A673 (cell line): ENCODE measurements at regions not wholly inside any gene's neighbourhood (a gene's known extent, or its start where the extent isn't known, plus 50 kb on each side); places are given as distances from the start of the nearest gene placed in this dataset.

ENCODE experiments used
- BruUV-seq: library from RNA; stranded (reverse); fragments of 400-500 nt; replicated peaks from 2 replicates; lab custom pipeline; 2021; lab: Mats Ljungman, UMichigan
- CTCF ChIA-PET: fragments of 300-600 bp; sonication (Branson Sonifier 250); formaldehyde crosslinking; loops from one replicate; lab custom pipeline; 2022; ENCODE audit warnings: antibody characterized with exemption; lab: Charles Lee
- POLR2A ChIA-PET: fragments of 300-600 bp; sonication (Branson Sonifier 250); formaldehyde crosslinking; loops from one replicate; lab custom pipeline; 2022; ENCODE audit warnings: antibody characterized with exemption; ENCODE audit not compliant: low non-redundant PET; lab: Charles Lee
- DNase-seq: peaks from one replicate; pipeline ENCODE4 v3.0.0-alpha.2; 2015; ENCODE audit warnings: low spot score
- H3K27ac ChIP-seq: fragments of 200-600 bp; sonication (generic); 2 replicates; pipeline ENCODE4 v1.5.1; 2016; ENCODE audit warnings: mixed run types, low read depth, mild to moderate bottlenecking, mixed read lengths, antibody characterized with exemption, low read length; ENCODE audit not compliant: poor library complexity, severe bottlenecking
- H3K27me3 ChIP-seq: fragments of 200-600 bp; sonication (generic); replicated peaks from 2 replicates; pipeline ENCODE4 v1.6.1; 2017; ENCODE audit warnings: mixed run types, low read depth, mild to moderate bottlenecking, mixed read lengths, antibody characterized with exemption, low read length; ENCODE audit not compliant: insufficient read depth, poor library complexity
- H3K36me3 ChIP-seq: fragments of 200-600 bp; sonication (generic); 2 replicates; pipeline ENCODE4 v1.6.1; 2016; ENCODE audit warnings: mixed run types, mild to moderate bottlenecking, mixed read lengths, antibody characterized with exemption, low read length; ENCODE audit not compliant: insufficient read depth, poor library complexity, severe bottlenecking
- H3K4me1 ChIP-seq: fragments of 200-600 bp; sonication (generic); 2 replicates; pipeline ENCODE4 v1.6.1; 2017; ENCODE audit warnings: mixed run types, mild to moderate bottlenecking, mixed read lengths, antibody characterized with exemption, low read length; ENCODE audit not compliant: insufficient read depth, poor library complexity, severe bottlenecking
- H3K4me3 ChIP-seq: fragments of 200-600 bp; sonication (generic); 2 replicates; pipeline ENCODE4 v1.5.1; 2016; ENCODE audit warnings: low read depth, mixed run types, mild to moderate bottlenecking, mixed read lengths, low read length; ENCODE audit not compliant: poor library complexity, severe bottlenecking
- H3K9me3 ChIP-seq: fragments of 200-600 bp; sonication (generic); 2 replicates; pipeline ENCODE4 v1.6.1; 2016; ENCODE audit warnings: mixed run types, low read depth, mild to moderate bottlenecking, mixed read lengths, antibody characterized with exemption, low read length; ENCODE audit not compliant: poor library complexity, severe bottlenecking
- CTCF ChIP-seq: fragments of 300-800, 200-600 bp; sonication (generic); conservative IDR thresholded peaks from 2 replicates; pipeline ENCODE4 v1.5.1; 2017; ENCODE audit warnings: low read depth, mild to moderate bottlenecking, antibody characterized with exemption, low read length, moderate library complexity, mixed read lengths
- EZH2 ChIP-seq: fragments of 200-600 bp; sonication (generic); IDR thresholded peaks from 2 replicates; pipeline ENCODE4 v1.6.1; 2017; ENCODE audit warnings: borderline replicate concordance, low read depth, mild to moderate bottlenecking, mixed read lengths, antibody characterized with exemption, low read length; ENCODE audit not compliant: poor library complexity, severe bottlenecking
- intact Hi-C: fragments of 100-400 bp; cut with micrococcal nuclease; formaldehyde crosslinking; loops from one replicate; pipeline ENCODE4 v1.10.0; 2022; ENCODE audit not compliant: unreplicated experiment

GRCh38 chr12:59887178-59887577 lies 291.3 kb downstream of the SLC16A7 start:
- no peaks in the 10 kb centered on the region for H3K36me3 ChIP-seq
- BruUV-seq: no TSS peak
- DNase-seq: no peak
- intact Hi-C loops: no loop called here
- no peaks in the 10 kb centered on the region for H3K27me3 ChIP-seq
- TF ChIP-seq CTCF: no peak
- CTCF ChIA-PET: no interaction called here
- no peak overlapping the region for H3K27ac ChIP-seq
- POLR2A ChIA-PET: no interaction called here
- H3K4me1 ChIP-seq: no peaks in the 10 kb centered on the region
- H3K9me3 ChIP-seq: no peaks in the 10 kb centered on the region
- no peak overlapping the region for H3K4me3 ChIP-seq

- CTCF ChIA-PET: no interaction called here
- Histone ChIP-seq H3K9me3 (no peaks in the 10 kb centered on the region), H3K36me3 (no peaks in the 10 kb centered on the region), H3K27me3 (no peaks in the 10 kb centered on the region), H3K4me1 (no peaks in the 10 kb centered on the region), H3K27ac (no peak overlapping the region), H3K4me3 (no peak overlapping the region)
- intact Hi-C loops: no loop called here
- no TSS peak for BruUV-seq
- TF ChIP-seq CTCF (no peak), EZH2 (no peak)
- no peak for DNase-seq
- POLR2A ChIA-PET: no interaction called here
Observed at GRCh38 chr12:59890896-59891579, 295.2 kb downstream of the SLC16A7 start.

- Histone ChIP-seq H3K4me1 (no peaks in the 10 kb centered on the region), H3K27ac (no peak overlapping the region), H3K27me3 (no peaks in the 10 kb centered on the region), H3K36me3 (no peaks in the 10 kb centered on the region), H3K4me3 (no peak overlapping the region), H3K9me3 (no peaks in the 10 kb centered on the region)
- TF ChIP-seq EZH2 (no peak), CTCF (no peak)
- ChIA-PET CTCF (no interaction called here), POLR2A (no interaction called here)
- no peak for DNase-seq
- BruUV-seq: no TSS peak
- intact Hi-C loops: no loop called here
Observed at GRCh38 chr12:59895166-59895775, 299.4 kb downstream of the SLC16A7 start.
